Smooth muscle cell (in vitro differentiated cells): ENCODE measurements at regions not wholly inside any gene's neighbourhood (a gene's known extent, or its start where the extent isn't known, plus 50 kb on each side); places are given as distances from the start of the nearest gene placed in this dataset.

ENCODE experiments used
- DNase-seq: peaks from one replicate; lab custom pipeline; 2025; ENCODE audit not compliant: unreplicated experiment; lab: John Stamatoyannopoulos, UW
- H2AFZ ChIP-seq: fragments of 200-600 bp; sonication (generic); 2 replicates; pipeline ENCODE4 v1.6.0; 2016; ENCODE audit warnings: antibody characterized with exemption, low read depth, mild to moderate bottlenecking
- H3F3A ChIP-seq: fragments of 200-600 bp; sonication (generic); 2 replicates; pipeline ENCODE4 v1.6.0; 2017; ENCODE audit warnings: antibody characterized with exemption, low read depth
- H3K27ac ChIP-seq: fragments of 200-600 bp; sonication (generic); 2 replicates; pipeline ENCODE4 v1.5.1; 2016; ENCODE audit warnings: low read depth, mild to moderate bottlenecking
- H3K27me3 ChIP-seq: fragments of 200-600 bp; sonication (generic); 2 replicates; pipeline ENCODE4 v1.6.1; 2016; ENCODE audit warnings: low read depth, mild to moderate bottlenecking
- H3K36me3 ChIP-seq: fragments of 200-600 bp; sonication (generic); 2 replicates; pipeline ENCODE4 v1.5.1; 2016; ENCODE audit warnings: low read depth
- H3K4me1 ChIP-seq: fragments of 200-600 bp; sonication (generic); 2 replicates; pipeline ENCODE4 v1.5.1; 2016; ENCODE audit warnings: low read depth
- H3K4me2 ChIP-seq: fragments of 200-600 bp; sonication (generic); 2 replicates; pipeline ENCODE4 v1.6.0; 2016; ENCODE audit warnings: mild to moderate bottlenecking
- H3K4me3 ChIP-seq: fragments of 200-600 bp; sonication (generic); 2 replicates; pipeline ENCODE4 v1.5.1; 2016; ENCODE audit warnings: mild to moderate bottlenecking
- H3K79me2 ChIP-seq: fragments of 200-600 bp; sonication (generic); 2 replicates; pipeline ENCODE4 v1.6.0; 2016; ENCODE audit warnings: low read depth, mild to moderate bottlenecking
- H3K9ac ChIP-seq: fragments of 200-600 bp; sonication (generic); 2 replicates; pipeline ENCODE4 v1.6.0; 2016; ENCODE audit warnings: low read depth
- H3K9me3 ChIP-seq: fragments of 200-600 bp; sonication (generic); replicated peaks from 2 replicates; pipeline ENCODE4 v1.5.1; 2016; ENCODE audit warnings: low read depth
- H4K20me1 ChIP-seq: fragments of 200-600 bp; sonication (generic); 2 replicates; pipeline ENCODE4 v1.6.0; 2016; ENCODE audit warnings: low read depth
- CTCF ChIP-seq: fragments of 200-600 bp; sonication (generic); IDR thresholded peaks from 2 replicates; pipeline ENCODE4 v1.5.1; 2017; ENCODE audit warnings: borderline replicate concordance, mild to moderate bottlenecking, antibody characterized with exemption; ENCODE audit not compliant: insufficient read depth, poor library complexity, severe bottlenecking
- WGBS: methylation state at CpG from one replicate; pipeline ENCODE4 v1.1.7; 2016; ENCODE audit warnings: low lambda C conversion rate; 5-methylcytosine and 5-hydroxymethylcytosine counted together

- Histone ChIP-seq H3K9me3 (no peaks in the 10 kb centered on the region), H3K9ac (no peak overlapping the region), H3K4me3 (no peak overlapping the region), H3K27me3 (no peaks in the 10 kb centered on the region), H3F3A (no peaks in the 10 kb centered on the region), H3K4me2 (no peak overlapping the region), H3K4me1 (no peaks in the 10 kb centered on the region), H4K20me1 (no peaks in the 10 kb centered on the region), H3K36me3 (no peaks in the 10 kb centered on the region), H3K27ac (no peak overlapping the region), H3K79me2 (no peaks in the 10 kb centered on the region), H2AFZ (no peak overlapping the region)
- TF ChIP-seq CTCF: peak; percentile 6
- DNase-seq: no peak
- 78% methylated on average over 2 of the region's 2 CpGs for WGBS
Measured at GRCh38 chr7:52154382-52154781, 837.8 kb upstream of the COBL start.

GRCh38 chr7:52151559-52151958 lies 835.0 kb upstream of the COBL start:
- DNase-seq: no peak
- Histone ChIP-seq H3K4me2 (no peak overlapping the region), H3K27ac (no peak overlapping the region), H3K9me3 (no peaks in the 10 kb centered on the region), H3K9ac (no peak overlapping the region), H3K4me1 (no peaks in the 10 kb centered on the region), H3K79me2 (no peaks in the 10 kb centered on the region), H3K4me3 (no peak overlapping the region), H4K20me1 (no peaks in the 10 kb centered on the region), H3K27me3 (no peaks in the 10 kb centered on the region), H3K36me3 (no peaks in the 10 kb centered on the region), H3F3A (no peaks in the 10 kb centered on the region), H2AFZ (no peak overlapping the region)
- no peak for TF ChIP-seq CTCF
- 71% methylated on average over 1 of the region's 1 CpG for WGBS

GRCh38 chr7:52150952-52151351 lies 834.3 kb upstream of the COBL start:
- Histone ChIP-seq H3K4me3 (no peak overlapping the region), H4K20me1 (no peaks in the 10 kb centered on the region), H3K79me2 (no peaks in the 10 kb centered on the region), H3K4me2 (no peak overlapping the region), H3K4me1 (no peaks in the 10 kb centered on the region), H3K27ac (no peak overlapping the region), H2AFZ (no peak overlapping the region), H3F3A (no peaks in the 10 kb centered on the region), H3K9me3 (no peaks in the 10 kb centered on the region), H3K9ac (no peak overlapping the region), H3K36me3 (no peaks in the 10 kb centered on the region), H3K27me3 (no peaks in the 10 kb centered on the region)
- TF ChIP-seq CTCF: no peak
- no peak for DNase-seq
- 81% methylated on average over 2 of the region's 2 CpGs for WGBS

GRCh38 chr7:52146871-52147634 lies 830.4 kb upstream of the COBL start:
- H4K20me1 ChIP-seq: no peaks in the 10 kb centered on the region
- no peaks in the 10 kb centered on the region for H3K9me3 ChIP-seq
- no peak overlapping the region for H3K9ac ChIP-seq
- H3K4me1 ChIP-seq: no peaks in the 10 kb centered on the region
- no peaks in the 10 kb centered on the region for H3K79me2 ChIP-seq
- no peaks in the 10 kb centered on the region for H3K36me3 ChIP-seq
- no peak overlapping the region for H3K27ac ChIP-seq
- TF ChIP-seq CTCF: no peak
- no peaks in the 10 kb centered on the region for H3K27me3 ChIP-seq
- H3K4me2 ChIP-seq: no peak overlapping the region
- DNase-seq: no peak
- no peak overlapping the region for H2AFZ ChIP-seq
- WGBS: 89% methylated on average over 6 of the region's 6 CpGs
- H3F3A ChIP-seq: no peaks in the 10 kb centered on the region
- no peak overlapping the region for H3K4me3 ChIP-seq
